ENCODE measurements at regions not wholly inside any gene's neighbourhood (a gene's known extent, or its start where the extent isn't known, plus 50 kb on each side); places are given as distances from the start of the nearest gene placed in this dataset.
A peak's percentile ranks its signal among the peaks of the same experiment; 100 is the strongest.
"Not testable (repeated sequence)": the region's sequence is repeated elsewhere in the genome, so short reads cannot be mapped to it uniquely, and the experiment has no call there.

DNA sequence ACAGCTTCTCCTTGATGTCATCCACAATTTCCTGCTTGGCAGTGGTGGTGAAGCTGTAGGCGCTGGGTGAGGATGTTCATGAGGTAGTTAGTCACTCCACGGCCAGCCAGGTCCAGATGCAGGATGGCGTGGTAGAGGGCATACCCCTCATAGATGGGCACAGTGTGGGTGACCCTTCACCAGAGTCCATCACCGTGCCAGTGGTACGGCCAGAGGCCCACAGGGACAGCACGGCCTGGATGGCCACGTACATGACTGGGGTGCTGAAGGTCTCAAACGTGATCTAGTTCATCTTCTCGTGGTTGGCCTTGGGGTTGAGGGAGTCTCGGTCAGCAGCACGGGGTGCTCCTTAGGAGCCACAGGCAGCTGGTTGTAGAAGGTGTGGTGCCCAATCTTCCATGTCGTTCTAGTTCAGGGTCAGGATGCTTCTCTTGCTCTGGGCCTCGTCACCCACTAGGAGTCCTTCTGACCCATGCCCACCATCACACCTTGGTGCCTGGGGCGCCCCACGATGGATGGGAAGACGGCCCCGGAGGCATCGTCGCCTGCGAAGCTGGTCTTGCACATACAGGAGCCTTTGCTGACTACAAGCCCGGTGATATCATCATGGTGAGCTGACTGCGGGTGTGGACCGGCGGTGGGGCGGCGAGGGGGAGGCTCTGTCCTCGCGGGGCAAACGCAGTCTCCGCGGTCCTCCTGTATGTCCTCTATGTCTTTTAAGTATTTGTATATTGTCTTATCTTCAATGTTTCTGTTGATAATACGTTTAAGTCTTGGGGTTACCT is 1119.0 kb downstream of the NAALADL2 start:
- no peak for DNase-seq (ENCODE audit: low read depth)

DNA sequence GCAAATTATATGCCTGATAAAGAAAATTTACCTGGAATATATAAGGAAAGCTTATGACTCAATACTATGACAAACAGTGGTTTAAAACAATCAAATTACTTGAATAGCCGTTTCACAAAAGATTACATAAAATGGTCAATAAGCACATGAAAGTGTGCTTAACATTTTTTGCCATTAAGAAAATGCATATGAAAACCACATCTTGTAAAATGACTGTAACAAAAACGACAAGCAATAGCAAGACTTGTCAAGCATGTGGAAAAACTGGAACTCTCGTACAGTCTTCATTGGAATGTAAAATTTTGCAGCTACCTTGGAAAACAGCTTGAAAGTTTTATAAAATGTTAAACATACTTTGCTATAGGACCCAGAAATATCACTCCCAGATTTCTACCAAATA is 1110.3 kb downstream of the NAALADL2 start:
- DNase-seq (ENCODE audit: low read depth): no peak

DNA sequence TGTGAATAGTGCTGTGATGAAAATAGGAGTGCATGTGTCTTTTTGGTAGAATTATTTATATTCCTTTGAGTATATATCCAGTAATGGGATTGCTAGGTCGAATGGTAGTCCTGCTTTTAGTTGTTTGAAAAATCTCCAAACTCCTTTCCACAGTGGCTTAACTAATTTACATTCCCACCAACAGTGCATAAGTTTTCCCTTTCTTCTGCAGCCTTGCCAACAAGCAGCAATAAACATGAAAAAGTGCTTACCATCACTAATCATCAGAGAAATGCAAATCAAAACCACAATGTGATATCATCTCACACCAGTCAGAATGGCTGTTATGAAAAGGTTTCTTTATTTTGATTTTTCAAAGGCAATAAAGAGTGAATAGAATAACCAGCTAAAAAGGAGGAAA is 1105.9 kb downstream of the NAALADL2 start:
- DNase-seq (ENCODE audit: low read depth): no peak

DNA sequence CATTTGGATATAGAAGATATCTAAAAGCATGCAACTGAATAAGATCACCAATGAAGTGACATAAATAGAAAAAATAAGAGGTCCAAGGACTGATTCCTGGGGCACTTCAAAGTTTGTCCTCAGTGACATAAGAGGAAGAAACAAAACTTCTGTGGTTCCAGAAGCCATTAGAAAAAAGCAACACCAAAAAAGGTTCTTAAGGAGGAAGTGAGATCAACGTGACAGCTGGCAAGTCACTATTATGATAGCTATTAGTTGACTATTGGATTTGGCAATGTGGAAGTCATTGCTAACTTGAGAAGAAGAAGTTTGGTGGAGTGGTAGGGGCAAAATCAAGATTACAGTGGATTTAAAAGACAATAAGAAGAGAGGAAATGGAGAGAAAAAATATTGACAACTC is 1098.3 kb downstream of the NAALADL2 start:
- DNase-seq (ENCODE audit: low read depth): no peak

DNA sequence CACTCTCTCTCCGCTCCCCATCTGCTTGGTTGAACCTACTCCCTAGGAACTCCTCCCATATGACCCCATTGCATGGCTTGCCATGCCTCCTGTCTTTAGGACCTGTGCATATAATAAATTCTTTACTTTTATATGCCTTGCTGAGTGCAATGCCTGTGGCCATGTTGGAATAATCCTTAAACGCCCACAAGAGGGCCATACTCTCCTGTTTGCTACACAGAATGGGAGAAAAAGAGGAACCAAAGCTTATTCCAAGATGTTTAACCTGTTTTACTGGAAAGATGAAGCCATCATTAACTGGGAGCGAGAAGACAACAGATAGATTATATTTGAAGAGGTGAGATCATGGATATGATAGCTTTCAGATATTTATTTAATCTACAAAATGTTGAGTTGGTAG is 1097.8 kb downstream of the NAALADL2 start:
- DNase-seq (ENCODE audit: low read depth): peak; percentile 11

DNA sequence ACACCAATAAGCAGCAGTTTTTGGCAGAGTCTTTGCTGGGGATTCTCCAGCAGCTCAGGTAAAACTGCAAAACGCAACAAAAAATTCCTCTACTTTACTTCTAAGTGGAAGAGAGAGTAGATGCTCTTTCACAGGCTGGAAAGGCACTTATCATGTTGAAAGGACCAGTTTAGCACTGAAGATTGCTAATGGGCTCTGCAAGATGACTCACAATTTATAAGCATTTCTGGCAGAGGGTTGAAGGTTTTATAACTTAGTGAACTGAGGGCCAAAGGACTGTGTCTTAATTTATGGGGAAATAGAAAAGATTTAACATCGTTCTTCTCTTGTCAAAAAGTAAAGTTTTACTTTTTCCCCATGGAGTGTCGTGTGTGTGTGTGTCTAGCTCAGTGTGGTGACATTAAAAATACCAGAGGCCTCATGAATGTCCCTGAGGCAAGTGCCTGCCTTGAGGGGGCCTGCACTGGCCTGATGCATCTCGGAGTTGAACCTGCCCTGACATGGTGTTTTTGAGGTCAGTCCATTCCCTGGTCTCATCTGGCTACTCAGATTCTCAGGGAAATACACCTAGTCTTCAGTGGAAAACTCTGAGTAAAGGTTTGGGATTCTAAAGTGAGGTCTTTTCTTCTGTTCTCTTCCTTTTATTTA is 1092.0 kb downstream of the NAALADL2 start:
- DNase-seq (ENCODE audit: low read depth): peak; percentile 24

- DNase-seq (ENCODE audit: low read depth): no peak
These were observed 1088.9 kb downstream of the NAALADL2 start for GRCh38 chr3:175948041-175948440.

DNA sequence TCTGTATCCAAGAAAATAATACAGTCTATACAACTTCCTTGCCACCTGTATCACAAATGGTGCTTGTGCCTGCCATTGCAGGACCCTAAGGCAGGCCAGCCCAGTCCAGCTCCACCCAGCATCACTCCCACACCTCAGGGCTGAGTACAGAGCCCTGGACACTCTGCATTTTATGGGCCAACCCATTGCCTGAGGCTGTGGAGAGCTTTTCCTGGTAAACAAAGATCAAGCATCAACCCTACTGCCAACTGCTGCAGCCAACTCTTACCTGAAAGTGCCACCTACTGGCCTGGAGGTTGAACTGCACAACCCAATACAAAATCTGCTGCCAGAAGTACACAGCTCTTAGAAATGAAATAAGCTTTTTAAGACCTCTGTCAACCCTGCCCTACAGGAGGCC is 1082.2 kb downstream of the NAALADL2 start:
- peak; percentile 10 for DNase-seq (ENCODE audit: low read depth)

DNA sequence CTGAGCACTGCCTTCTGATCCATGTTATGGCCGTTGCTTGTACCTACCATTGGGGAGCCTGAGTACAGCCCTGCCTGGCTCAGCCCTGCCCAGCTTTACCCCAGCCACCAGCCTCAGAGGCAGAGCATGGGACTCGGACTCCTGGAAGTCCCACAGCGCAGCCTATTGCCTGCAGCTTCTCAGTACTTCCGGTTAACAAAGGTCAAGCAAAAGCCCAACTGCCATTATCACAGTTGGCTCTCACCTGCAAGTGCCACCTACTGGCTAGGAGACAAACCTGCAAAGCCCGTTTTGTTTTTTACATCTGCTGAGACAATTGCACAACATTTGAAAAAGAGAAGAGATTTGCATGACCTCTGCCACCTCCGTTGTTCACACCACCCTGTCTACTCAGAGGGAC is 1081.7 kb downstream of the NAALADL2 start:
- DNase-seq (ENCODE audit: low read depth): peak; percentile 3

DNA sequence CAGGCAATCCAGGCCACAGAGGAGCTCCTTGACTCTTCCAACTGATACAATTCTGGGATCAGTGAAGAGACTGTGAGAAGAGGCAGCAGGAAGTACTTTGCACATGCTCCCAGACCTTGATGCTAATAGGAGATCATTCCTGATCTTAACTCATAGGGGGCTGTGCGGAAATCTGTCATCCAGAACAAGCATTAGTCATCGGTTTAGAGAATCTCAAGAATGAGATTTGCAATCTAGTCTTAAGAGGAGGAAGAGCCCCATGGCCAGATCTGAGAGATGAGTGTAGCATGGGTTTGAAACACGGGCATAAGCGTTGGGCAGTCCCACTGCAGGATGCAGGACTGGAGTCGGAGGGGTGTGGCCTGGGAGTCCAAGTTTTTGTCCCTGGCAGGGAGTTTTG is 1081.1 kb downstream of the NAALADL2 start:
- peak; percentile 17 for DNase-seq (ENCODE audit: low read depth)

DNA sequence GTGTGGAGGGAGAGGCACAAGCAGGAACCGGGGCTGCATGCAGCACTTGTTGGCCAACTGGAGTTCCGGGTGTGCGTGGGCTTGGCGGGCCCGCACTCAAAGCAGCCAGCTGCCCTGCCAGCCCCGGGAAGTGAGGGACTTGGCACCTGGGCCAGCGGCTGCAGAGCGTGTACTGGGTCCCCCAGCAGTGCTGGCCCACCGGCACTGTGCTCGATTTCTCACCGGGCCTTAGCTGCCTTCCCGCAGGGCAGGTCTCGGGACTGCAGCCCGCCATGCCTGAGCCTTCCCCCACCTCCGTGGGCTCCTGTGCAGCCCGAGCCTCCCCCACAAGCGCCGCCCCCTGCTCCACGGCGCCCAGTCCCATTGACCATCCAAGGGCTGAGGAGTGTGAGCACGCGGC is 1078.2 kb downstream of the NAALADL2 start:
- DNase-seq (ENCODE audit: low read depth): not testable (repeated sequence)

GRCh38 chr3:175932586-175932985 is 1073.5 kb downstream of the NAALADL2 start:
- peak; percentile 55 for DNase-seq (ENCODE audit: low read depth)

DNA sequence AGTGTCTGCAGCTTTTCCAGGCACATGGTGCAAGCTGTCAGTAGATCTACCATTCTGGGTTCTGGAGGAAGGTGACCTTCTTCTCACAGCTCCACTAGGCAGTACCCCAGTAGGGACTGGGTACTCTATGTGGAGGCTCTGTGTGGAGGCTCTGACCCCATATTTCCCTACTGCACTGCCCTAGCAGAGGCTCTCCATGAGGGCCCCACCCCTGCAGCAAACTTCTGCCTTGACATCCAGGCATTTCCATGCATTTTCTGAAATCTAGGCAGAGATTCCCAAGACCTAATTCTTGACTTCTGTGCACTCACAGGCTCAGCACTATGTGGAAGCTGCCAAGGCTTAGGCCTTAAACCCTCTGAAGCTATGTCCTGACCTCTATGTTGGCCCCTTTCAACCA is 1060.0 kb downstream of the NAALADL2 start:
- no peak for DNase-seq (ENCODE audit: low read depth)

- no peak for DNase-seq (ENCODE audit: low read depth)
These were observed 1057.2 kb downstream of the NAALADL2 start for GRCh38 chr3:175916191-175916934.

DNA sequence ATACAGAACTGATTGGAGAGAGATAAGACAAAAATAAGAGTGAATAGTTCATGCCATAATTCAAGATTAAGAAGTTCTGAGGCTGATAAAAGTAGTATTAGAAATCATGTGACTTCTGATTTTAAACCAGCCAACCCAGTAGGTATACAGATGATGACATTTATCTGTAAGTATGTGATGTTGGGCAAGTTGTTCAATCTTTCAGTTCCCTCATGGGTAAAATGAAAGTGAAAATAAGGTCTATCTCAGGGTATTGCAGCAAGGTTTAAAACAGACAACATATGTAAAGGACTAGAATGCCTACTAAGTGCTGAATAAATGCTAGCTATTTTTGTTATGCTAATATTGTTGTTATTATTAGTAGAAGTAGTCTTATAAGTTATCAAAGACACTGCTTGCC is 1055.7 kb downstream of the NAALADL2 start:
- DNase-seq (ENCODE audit: low read depth): no peak

- DNase-seq (ENCODE audit: low read depth): no peak
These were observed 1054.2 kb downstream of the NAALADL2 start for GRCh38 chr3:175913286-175913685.

DNA sequence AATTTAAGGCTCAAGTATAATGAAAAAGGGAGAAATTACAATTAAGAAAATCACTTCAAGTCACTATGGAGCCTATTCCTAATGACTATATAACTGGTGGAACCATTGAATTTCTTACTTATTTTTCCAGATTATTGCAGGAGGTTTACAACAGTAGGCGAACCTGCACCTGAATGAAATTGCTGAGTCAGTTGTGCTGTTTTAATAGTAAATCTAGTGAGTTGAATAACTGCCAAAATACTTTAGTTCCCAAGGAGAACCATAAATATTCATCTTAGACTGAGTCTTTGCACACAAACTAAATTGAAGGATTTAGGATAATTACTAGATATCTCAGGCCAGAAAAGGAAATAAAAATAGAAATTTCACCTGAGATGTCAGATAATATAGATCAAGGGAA is 1052.8 kb downstream of the NAALADL2 start:
- DNase-seq (ENCODE audit: low read depth): no peak

- no peak for DNase-seq (ENCODE audit: low read depth)
These were observed 1043.1 kb downstream of the NAALADL2 start for GRCh38 chr3:175902226-175902625.

GRCh38 chr3:175898194-175898593 is 1039.1 kb downstream of the NAALADL2 start:
- no peak for DNase-seq (ENCODE audit: low read depth)

DNA sequence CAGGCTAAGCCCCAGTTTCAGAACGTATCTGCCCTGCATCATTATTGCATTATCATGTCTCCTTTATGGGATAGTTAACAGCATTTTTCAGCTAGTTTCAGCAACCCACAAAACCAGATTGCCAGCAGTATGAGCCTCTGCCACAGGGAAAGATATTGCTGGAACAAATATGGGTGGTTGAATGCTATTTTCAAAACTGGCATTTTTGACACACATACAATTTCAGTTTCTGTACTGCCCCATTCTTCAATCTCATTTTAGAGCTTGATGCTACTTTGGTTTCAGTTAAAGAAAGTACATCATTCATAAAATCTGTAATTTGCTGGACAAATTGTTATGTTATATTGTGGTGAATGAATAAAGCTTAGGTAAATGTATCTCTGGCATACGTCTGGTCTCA is 1037.5 kb downstream of the NAALADL2 start:
- no peak for DNase-seq (ENCODE audit: low read depth)

- DNase-seq (ENCODE audit: low read depth): no peak
These were observed 1036.6 kb downstream of the NAALADL2 start for GRCh38 chr3:175895731-175896130.

DNA sequence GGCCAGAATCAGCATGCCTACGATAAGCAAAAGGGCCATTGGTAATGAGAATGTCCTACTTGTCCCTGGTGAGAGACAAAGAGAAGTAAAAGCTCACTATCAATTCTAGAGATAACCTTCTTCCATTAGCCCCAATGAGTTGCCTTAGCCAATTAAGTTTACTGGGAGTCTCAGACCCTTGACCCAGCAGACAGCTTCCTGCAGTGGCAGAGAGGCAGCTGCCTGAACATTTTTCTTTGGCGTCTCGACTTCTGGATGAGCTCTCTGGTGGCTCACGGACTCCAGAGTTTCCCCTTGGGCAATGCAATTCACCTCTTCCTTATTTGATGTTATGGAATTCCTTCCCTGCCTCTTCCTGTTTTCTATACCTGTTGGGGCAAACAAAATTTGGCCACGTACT is 1034.4 kb downstream of the NAALADL2 start:
- DNase-seq (ENCODE audit: low read depth): no peak

GRCh38 chr3:175890066-175890465 is 1030.9 kb downstream of the NAALADL2 start:
- no peak for DNase-seq (ENCODE audit: low read depth)

All from LHCN-M2 (cell line).